GOT3 (cell line): ENCODE measurements at regions not wholly inside any gene's neighbourhood (a gene's known extent, or its start where the extent isn't known, plus 50 kb on each side); places are given as distances from the start of the nearest gene placed in this dataset.
"Not testable (repeated sequence)": the region's sequence is repeated elsewhere in the genome, so short reads cannot be mapped to it uniquely, and the experiment has no call there.

Experiments used
- DNase-seq: peaks from one replicate; lab custom pipeline; 2025; ENCODE audit warnings: mixed read lengths; lab: John Stamatoyannopoulos, UW

GRCh38 chrX:13476384-13476783, 93.0 kb upstream of the EGFL6 start:
- no peak for DNase-seq

GRCh38 chrX:13474164-13474516, 95.3 kb upstream of the EGFL6 start:
- DNase-seq: no peak

GRCh38 chrX:13473442-13474163, 95.8 kb upstream of the EGFL6 start:
- DNase-seq: no peak

GRCh38 chrX:13472975-13473374, 96.4 kb upstream of the EGFL6 start:
- no peak for DNase-seq

GRCh38 chrX:13471269-13471668, 98.1 kb upstream of the EGFL6 start:
- no peak for DNase-seq

- DNase-seq: no peak
Measured at GRCh38 chrX:13470685-13470977, 98.8 kb upstream of the EGFL6 start.

GRCh38 chrX:13469963-13470684, 99.3 kb upstream of the EGFL6 start:
- no peak for DNase-seq

- DNase-seq: no peak
Measured at GRCh38 chrX:13468096-13468495, 101.3 kb upstream of the EGFL6 start.

- DNase-seq: no peak
Measured at GRCh38 chrX:13467243-13467642, 102.2 kb upstream of the EGFL6 start.

- DNase-seq: no peak
Measured at GRCh38 chrX:13464599-13465275, 104.7 kb upstream of the EGFL6 start.

GRCh38 chrX:13463608-13464007, 105.8 kb upstream of the EGFL6 start:
- DNase-seq: no peak

- DNase-seq: no peak
Measured at GRCh38 chrX:13452283-13452682, 117.1 kb upstream of the EGFL6 start.

GRCh38 chrX:13449441-13449840, 120.0 kb upstream of the EGFL6 start:
- no peak for DNase-seq

GRCh38 chrX:13448941-13449340, 120.5 kb upstream of the EGFL6 start:
- no peak for DNase-seq

GRCh38 chrX:13441608-13442007, 121.8 kb upstream of the ATXN3L start:
- not testable (repeated sequence) for DNase-seq

- no peak for DNase-seq
Measured at GRCh38 chrX:13440176-13440575, 120.3 kb upstream of the ATXN3L start.

- DNase-seq: no peak
Measured at GRCh38 chrX:13433298-13433605, 113.4 kb upstream of the ATXN3L start.

GRCh38 chrX:13432414-13433297, 112.8 kb upstream of the ATXN3L start:
- DNase-seq: no peak

- DNase-seq: no peak
Measured at GRCh38 chrX:13430136-13430827, 110.4 kb upstream of the ATXN3L start.

GRCh38 chrX:13428053-13428786, 108.4 kb upstream of the ATXN3L start:
- peak; percentile 41 for DNase-seq

GRCh38 chrX:13427441-13428052, 107.7 kb upstream of the ATXN3L start:
- DNase-seq: no peak
